ENCODE measurements at regions not wholly inside any gene's neighbourhood (a gene's known extent, or its start where the extent isn't known, plus 50 kb on each side); places are given as distances from the start of the nearest gene placed in this dataset.

GRCh38 chr11:62018981-62019664 lies 51.7 kb upstream of the FTH1 start:
- no peak for TF ChIP-seq CTCF (conservative IDR thresholded peaks at IDR 0.05; ENCODE audit: low read depth, low read length)
- TF ChIP-seq EZH2 (IDR thresholded peaks at IDR 0.05; ENCODE audit: borderline replicate concordance, low read depth, low read length, poor library complexity, severe bottlenecking): no peak

Measured in A673 (cell line).